K562 (cell line): ENCODE measurements at regions not wholly inside any gene's neighbourhood (a gene's known extent, or its start where the extent isn't known, plus 50 kb on each side); places are given as distances from the start of the nearest gene placed in this dataset.

Experiments
- ATAC-seq: fragments of 200-7000 bp; cut with Tn5 transposase; 3 replicates; pipeline ENCODE4 v1.9.1; 2020; ENCODE audit warnings: moderate library complexity
- BruUV-seq: library from RNA; stranded (reverse); fragments of 400-500 nt; replicated peaks from 2 replicates; lab custom pipeline; 2021; lab: Mats Ljungman, UMichigan
- CTCF ChIA-PET: fragments of 300-600 bp; formaldehyde crosslinking; extraction: SDS; loops from one replicate; lab custom pipeline; 2021; ENCODE audit warnings: low intra/inter-chr PET ratio; lab: Yijun Ruan, JAX
- POLR2A ChIA-PET: fragments of 300-600, 350-650 bp; sonication (Branson Sonifier 250); formaldehyde crosslinking; extraction: SDS; loops from one replicate; lab custom pipeline; 2021; ENCODE audit warnings: antibody characterized with exemption, inconsistent platforms; lab: Yijun Ruan, JAX
- DNase-seq, 4 experiments: peaks; one replicate each; pipeline versions ENCODE4 v3.0.0 to v3.0.0-alpha.2; 2011 to 2018; ENCODE audit warnings: low spot score in 3 of 4, mixed read lengths in 3 of 4; ENCODE audit errors: extremely low read depth in 1 of 4
- FAIRE-seq: peaks from 2 replicates; lab custom pipeline; 2011; peaks lifted over from hg19 to GRCh38; lab: Jason Lieb, UNC
- H2AFZ ChIP-seq: 2 replicates; pipeline ENCODE4 v1.6.0; 2011; ENCODE audit warnings: low read depth, low read length, control low read depth, inconsistent platforms
- H3K27ac ChIP-seq: fragments of 200-600 bp; 3 replicates; pipeline ENCODE4 v1.8.0; 2011; ENCODE audit warnings: low read depth, mild to moderate bottlenecking, control low read depth, inconsistent platforms, low read length, moderate library complexity, mixed read lengths; ENCODE audit errors: extremely low read depth
- H3K27me3 ChIP-seq, 2 experiments: fragments of 300-600 bp in 1 of 2; 2 replicates in 1 of 2; 3 replicates in 1 of 2; pipeline versions ENCODE4 v1.6.0 to v1.8.0; 2011; ENCODE audit warnings: inconsistent platforms in 2 of 2, low read length in 2 of 2, mild to moderate bottlenecking in 1 of 2, mixed read lengths in 1 of 2, moderate library complexity in 1 of 2; ENCODE audit not compliant: control insufficient read depth in 2 of 2, insufficient read depth in 2 of 2
- H3K36me3 ChIP-seq: fragments of 300-600 bp; 3 replicates; pipeline ENCODE4 v1.8.0; 2011; ENCODE audit warnings: mild to moderate bottlenecking, low read length, inconsistent platforms; ENCODE audit not compliant: control insufficient read depth, insufficient read depth
- H3K4me1 ChIP-seq, 2 experiments: fragments of 200-600 bp in 1 of 2; replicated peaks in 1 of 2; 2 replicates in 1 of 2; 3 replicates in 1 of 2; pipeline versions ENCODE4 v1.5.1 to v1.8.0; 2011; ENCODE audit warnings: inconsistent platforms in 2 of 2, low read length in 2 of 2, mild to moderate bottlenecking in 1 of 2, mixed read lengths in 1 of 2, moderate library complexity in 1 of 2; ENCODE audit not compliant: control insufficient read depth in 2 of 2, insufficient read depth in 2 of 2
- H3K4me2 ChIP-seq: 2 replicates; pipeline ENCODE4 v1.6.1; 2011; ENCODE audit warnings: low read length, control low read depth, inconsistent platforms, mixed read lengths; ENCODE audit not compliant: insufficient read depth
- H3K4me3 ChIP-seq: fragments of 200-600 bp; sonication (generic), shearing (Covaris generic); 2 replicates; pipeline ENCODE4 v1.5.1; 2016; ENCODE audit warnings: control low read depth, inconsistent platforms
- H3K79me2 ChIP-seq: fragments of 200-600 bp; 3 replicates; pipeline ENCODE4 v1.8.0; 2011; ENCODE audit warnings: low read length, inconsistent platforms; ENCODE audit not compliant: control insufficient read depth, insufficient read depth
- H3K9ac ChIP-seq, 2 experiments: 2 replicates each; pipeline versions ENCODE4 v1.6.0 to v1.6.1; 2011; ENCODE audit warnings: low read depth in 2 of 2, low read length in 2 of 2, control low read depth in 1 of 2, inconsistent platforms in 1 of 2, mild to moderate bottlenecking in 1 of 2, mixed read lengths in 1 of 2; ENCODE audit not compliant: insufficient read depth in 1 of 2
- H3K9me1 ChIP-seq: one replicate; pipeline ENCODE4 v1.6.0; 2011; ENCODE audit warnings: inconsistent platforms, mild to moderate bottlenecking, low read length, moderate library complexity; ENCODE audit not compliant: control insufficient read depth, insufficient read depth
- H3K9me3 ChIP-seq: replicated peaks from 2 replicates; pipeline ENCODE4 v1.5.1; 2011; ENCODE audit warnings: low read depth, low read length, inconsistent platforms; ENCODE audit not compliant: control insufficient read depth, insufficient read depth
- H4K20me1 ChIP-seq: replicated peaks from 2 replicates; pipeline ENCODE4 v1.6.1; 2011; ENCODE audit warnings: low read length, inconsistent platforms, mixed read lengths; ENCODE audit not compliant: control insufficient read depth, insufficient read depth
- HNRNPL ChIP-seq: fragments of 200-400 bp; formaldehyde crosslinking; IDR thresholded peaks from 2 replicates; pipeline ENCODE4 v1.6.1; 2017; ENCODE audit warnings: low read depth, mild to moderate bottlenecking, low read length
- MYC ChIP-seq, 2 experiments: fragments of 250-450 bp in 1 of 2; sonication (Bioruptor Pico) in 1 of 2; IDR thresholded peaks; 2 replicates each; pipeline versions ENCODE4 v1.5.1 to v1.6.1; 2012 to 2021; ENCODE audit warnings: low read depth in 2 of 2, borderline replicate concordance in 1 of 2, improper control_type of control experiment in 1 of 2, low read length in 1 of 2, mild to moderate bottlenecking in 1 of 2, moderate library complexity in 1 of 2
- RAD51 ChIP-seq: fragments of 450-650 bp; IDR thresholded peaks from 2 replicates; pipeline ENCODE4 v1.7.1; 2016; ENCODE audit warnings: low read depth, mild to moderate bottlenecking, borderline replicate concordance
- THRAP3 ChIP-seq: fragments of 450-650 bp; IDR thresholded peaks from 2 replicates; pipeline ENCODE4 v1.6.1; 2016; ENCODE audit warnings: mild to moderate bottlenecking, inconsistent platforms, borderline replicate concordance
- TOE1 ChIP-seq, 2 experiments: fragments of 450-650 bp in 1 of 2; sonication (generic) in 1 of 2; formaldehyde crosslinking in 1 of 2; IDR thresholded peaks; 2 replicates each; pipeline versions ENCODE4 v1.7.1 to v1.8.0; 2016 to 2022; ENCODE audit warnings: borderline replicate concordance in 2 of 2, mild to moderate bottlenecking in 2 of 2, antibody characterized with exemption in 1 of 2, inconsistent platforms in 1 of 2, low read depth in 1 of 2, missing genetic modification reagents in 1 of 2, moderate library complexity in 1 of 2
- ZNF584 ChIP-seq: fragments of 200-800 bp; sonication (Bioruptor generic); IDR thresholded peaks from 2 replicates; pipeline ENCODE4 v1.6.1; 2016; ENCODE audit warnings: low read depth, mild to moderate bottlenecking, missing genetic modification characterization, missing compliant biosample characterization
- WGBS: fragments of 100-300 bp; shearing (Covaris generic); methylation state at CpG from one replicate; pipeline ENCODE4 v1.1.6; 2016; ENCODE audit warnings: low coverage, mixed read lengths; ENCODE audit not compliant: insufficient coverage; ENCODE audit errors: missing lambda C conversion rate; 5-methylcytosine and 5-hydroxymethylcytosine counted together
- in situ Hi-C: fragments of 300-500 bp; cut with MboI; formaldehyde crosslinking; loops from 4 replicates; pipeline ENCODE4 v1.15.0; 2018; ENCODE audit warnings: inconsistent platforms, mixed read lengths
- intact Hi-C: fragments of 100-400 bp; cut with micrococcal nuclease; formaldehyde crosslinking; loops from 2 replicates; pipeline ENCODE4 v1.14.2; 2022
- TF ChIP-seq, protein P1 (sequence below), 2 experiments: fragments of 450-650 bp in 1 of 2; sonication (generic) in 1 of 2; formaldehyde crosslinking; conservative IDR thresholded peaks; 2 replicates each; pipeline versions ENCODE4 v1.4.0 to v1.8.1; 2020 to 2022; ENCODE audit warnings: mild to moderate bottlenecking in 1 of 2, missing genetic modification reagents in 1 of 2
- TF ChIP-seq, protein P2 (sequence below): fragments of 250-450 bp; sonication (Bioruptor Pico); IDR thresholded peaks from 2 replicates; pipeline ENCODE4 v1.5.0; 2021

DNA sequence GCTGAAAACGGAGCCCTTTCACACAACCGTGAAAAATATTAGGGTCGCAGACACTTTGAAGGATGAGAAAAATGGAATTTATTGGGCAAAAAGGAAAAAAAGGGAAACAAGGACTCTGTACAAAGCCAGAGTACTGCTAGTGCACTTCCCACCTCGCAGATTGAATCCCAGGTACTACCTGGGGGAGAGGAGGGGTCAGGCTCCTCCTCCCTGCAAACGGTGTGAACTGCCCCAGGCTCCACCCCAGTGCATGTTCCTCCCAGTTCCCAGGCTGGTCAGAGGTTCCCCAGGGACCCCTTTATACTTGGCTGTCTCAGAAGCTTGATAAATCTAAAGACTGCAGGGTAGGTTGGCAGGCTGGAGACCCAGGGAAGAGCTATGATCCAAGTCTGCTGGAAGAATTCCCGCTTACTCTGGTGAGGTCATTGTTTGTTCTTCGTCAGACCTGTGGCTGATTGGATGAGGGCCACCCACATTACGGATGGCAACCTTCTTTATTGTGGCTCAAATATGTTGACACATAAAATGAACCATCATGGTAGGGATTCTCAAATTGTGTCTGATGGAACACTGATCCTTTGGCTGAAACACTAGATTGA lies 290.4 kb upstream of the POU3F3 start:
- Histone ChIP-seq H3K9me3 (no peaks in the 10 kb centered on the region), H3K4me2 (no peak overlapping the region), H3K4me1 (no peaks in the 10 kb centered on the region), H2AFZ (no peak overlapping the region), H3K27ac (no peak overlapping the region), H3K79me2 (no peaks in the 10 kb centered on the region), H3K36me3 (no peaks in the 10 kb centered on the region), H3K9me1 (no peaks in the 10 kb centered on the region), H4K20me1 (no peaks in the 10 kb centered on the region), H3K4me3 (no peak overlapping the region), H3K27me3 (no peaks in the 10 kb centered on the region), H3K9ac (no peak overlapping the region)
- BruUV-seq: no TSS peak
- WGBS: 1% methylated on average over 8 of the region's 8 CpGs
- ATAC-seq (no peak), DNase-seq (no peak), FAIRE-seq (no peak)
- ChIA-PET CTCF (no interaction called here), POLR2A (no interaction called here)
- TF ChIP-seq, protein P1, sequence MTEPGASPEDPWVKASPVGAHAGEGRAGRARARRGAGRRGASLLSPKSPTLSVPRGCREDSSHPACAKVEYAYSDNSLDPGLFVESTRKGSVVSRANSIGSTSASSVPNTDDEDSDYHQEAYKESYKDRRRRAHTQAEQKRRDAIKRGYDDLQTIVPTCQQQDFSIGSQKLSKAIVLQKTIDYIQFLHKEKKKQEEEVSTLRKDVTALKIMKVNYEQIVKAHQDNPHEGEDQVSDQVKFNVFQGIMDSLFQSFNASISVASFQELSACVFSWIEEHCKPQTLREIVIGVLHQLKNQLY (CRISPR knock-in tag; conservative IDR thresholded peaks at IDR 0.05): no peak
- no peak for TF ChIP-seq MYC (IDR thresholded peaks at IDR 0.05; ENCODE audit: low read depth, low read length)
- TF ChIP-seq MYC (CRISPR knock-in tag; IDR thresholded peaks at IDR 0.05; ENCODE audit: borderline replicate concordance, low read depth): no peak
- TF ChIP-seq, protein P2, sequence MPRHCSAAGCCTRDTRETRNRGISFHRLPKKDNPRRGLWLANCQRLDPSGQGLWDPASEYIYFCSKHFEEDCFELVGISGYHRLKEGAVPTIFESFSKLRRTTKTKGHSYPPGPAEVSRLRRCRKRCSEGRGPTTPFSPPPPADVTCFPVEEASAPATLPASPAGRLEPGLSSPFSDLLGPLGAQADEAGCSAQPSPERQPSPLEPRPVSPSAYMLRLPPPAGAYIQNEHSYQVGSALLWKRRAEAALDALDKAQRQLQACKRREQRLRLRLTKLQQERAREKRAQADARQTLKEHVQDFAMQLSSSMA: no peak
- TF ChIP-seq HNRNPL: no peak
- TF ChIP-seq RAD51: no peak
- no peak for TF ChIP-seq THRAP3
- no peak for TF ChIP-seq ZNF584
- no peak for TF ChIP-seq TOE1 (IDR thresholded peaks at IDR 0.05; ENCODE audit: borderline replicate concordance)
- TF ChIP-seq TOE1 (CRISPR knock-in tag; IDR thresholded peaks at IDR 0.05; ENCODE audit: borderline replicate concordance, low read depth): no peak
- intact Hi-C loops: no loop called here
- in situ Hi-C loops: no loop called here
